ENCODE measurements at regions not wholly inside any gene's neighbourhood (a gene's known extent, or its start where the extent isn't known, plus 50 kb on each side); places are given as distances from the start of the nearest gene placed in this dataset.

DNA sequence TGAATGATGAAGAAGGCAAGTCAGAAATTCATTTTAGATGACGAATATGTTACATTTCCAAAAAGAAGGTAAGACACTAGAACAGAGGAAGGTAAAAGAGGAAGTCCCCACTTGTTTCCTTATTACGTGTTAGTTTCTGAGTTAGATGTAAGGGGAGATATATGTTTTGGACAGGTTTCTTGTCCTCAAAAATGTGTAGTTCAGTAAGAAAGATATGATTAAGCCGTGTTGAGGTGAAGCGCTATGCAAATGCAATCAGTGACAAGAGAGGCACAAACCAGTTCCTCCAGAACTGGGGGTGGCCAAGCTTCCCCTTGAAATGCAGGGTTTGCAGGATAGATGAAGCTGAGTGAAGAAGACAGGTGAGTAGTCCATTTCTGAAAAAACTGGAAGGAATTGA lies 293.3 kb upstream of the RUNX1 start:
- H3K4me1 ChIP-seq: peaks cover 0 to 16% (median 2%) of the 10 kb centered on the region in 6 donors
- intact Hi-C loops (cut with DNase I; ENCODE audit: low total_unique reads): no loop called here
- peak overlapping the region in 1 of 8 donors; percentile 48 for H3K4me3 ChIP-seq
- H3K9me3 ChIP-seq: peaks cover 0 to 6% (median 0%) of the 10 kb centered on the region in 8 donors
- no peaks in the 10 kb centered on the region for H3K36me3 ChIP-seq
- peak overlapping the region in 1 of 8 donors; percentile 10 for H3K27ac ChIP-seq
- 35 to 52% (median 39%) methylated on average over 4 of the region's 4 CpGs for WGBS, 5 donors
- H3K27me3 ChIP-seq (replicated peaks in 1 of 7): peaks cover 0 to 9% (median 0%) of the 10 kb centered on the region in 7 donors
- DNase-seq: no peak
- TF ChIP-seq, protein P1, sequence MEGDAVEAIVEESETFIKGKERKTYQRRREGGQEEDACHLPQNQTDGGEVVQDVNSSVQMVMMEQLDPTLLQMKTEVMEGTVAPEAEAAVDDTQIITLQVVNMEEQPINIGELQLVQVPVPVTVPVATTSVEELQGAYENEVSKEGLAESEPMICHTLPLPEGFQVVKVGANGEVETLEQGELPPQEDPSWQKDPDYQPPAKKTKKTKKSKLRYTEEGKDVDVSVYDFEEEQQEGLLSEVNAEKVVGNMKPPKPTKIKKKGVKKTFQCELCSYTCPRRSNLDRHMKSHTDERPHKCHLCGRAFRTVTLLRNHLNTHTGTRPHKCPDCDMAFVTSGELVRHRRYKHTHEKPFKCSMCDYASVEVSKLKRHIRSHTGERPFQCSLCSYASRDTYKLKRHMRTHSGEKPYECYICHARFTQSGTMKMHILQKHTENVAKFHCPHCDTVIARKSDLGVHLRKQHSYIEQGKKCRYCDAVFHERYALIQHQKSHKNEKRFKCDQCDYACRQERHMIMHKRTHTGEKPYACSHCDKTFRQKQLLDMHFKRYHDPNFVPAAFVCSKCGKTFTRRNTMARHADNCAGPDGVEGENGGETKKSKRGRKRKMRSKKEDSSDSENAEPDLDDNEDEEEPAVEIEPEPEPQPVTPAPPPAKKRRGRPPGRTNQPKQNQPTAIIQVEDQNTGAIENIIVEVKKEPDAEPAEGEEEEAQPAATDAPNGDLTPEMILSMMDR (IDR thresholded peaks at IDR 0.05 in 8 of 11, conservative IDR thresholded peaks at IDR 0.05 in 3 of 11): no peak
- TF ChIP-seq POLR2A (IDR thresholded peaks at IDR 0.05): no peak
- no peak for TF ChIP-seq POLR2AphosphoS5 (IDR thresholded peaks at IDR 0.05)

GRCh38 chr21:35340273-35340672 lies 291.2 kb upstream of the RUNX1 start:
- no peak for DNase-seq
- Histone ChIP-seq H3K4me1 (peaks cover 0 to 16% (median 2%) of the 10 kb centered on the region in 6 donors), H3K27ac (no peak overlapping the region), H3K4me3 (no peak overlapping the region), H3K27me3 (replicated peaks in 1 of 7) (peaks cover 0 to 2% (median 0%) of the 10 kb centered on the region in 7 donors), H3K36me3 (no peaks in the 10 kb centered on the region), H3K9me3 (peaks cover 0 to 6% (median 0%) of the 10 kb centered on the region in 8 donors)
- intact Hi-C loops (cut with DNase I; ENCODE audit: low total_unique reads): no loop called here
- TF ChIP-seq POLR2A (IDR thresholded peaks at IDR 0.05) (no peak), POLR2AphosphoS5 (IDR thresholded peaks at IDR 0.05) (no peak)
- TF ChIP-seq, protein P1 (IDR thresholded peaks at IDR 0.05 in 8 of 11, conservative IDR thresholded peaks at IDR 0.05 in 3 of 11): no peak
- 85 to 93% (median 87%) methylated on average over 1 to 2 of the region's 2 CpGs for WGBS, 5 donors

GRCh38 chr21:35338881-35339632 lies 290.0 kb upstream of the RUNX1 start:
- H3K27ac ChIP-seq: no peak overlapping the region
- intact Hi-C loops (cut with DNase I; ENCODE audit: low total_unique reads): no loop called here
- peaks cover 0 to 16% (median 2%) of the 10 kb centered on the region in 6 donors for H3K4me1 ChIP-seq
- H3K4me3 ChIP-seq: no peak overlapping the region
- 84 to 95% (median 90%) methylated on average over 6 of the region's 6 CpGs for WGBS, 5 donors
- no peak for DNase-seq
- TF ChIP-seq, protein P1 (IDR thresholded peaks at IDR 0.05 in 8 of 11, conservative IDR thresholded peaks at IDR 0.05 in 3 of 11): no peak
- TF ChIP-seq POLR2AphosphoS5 (IDR thresholded peaks at IDR 0.05) (no peak), POLR2A (IDR thresholded peaks at IDR 0.05) (no peak)
- H3K9me3 ChIP-seq: peaks cover 0 to 6% (median 0%) of the 10 kb centered on the region in 8 donors
- H3K27me3 ChIP-seq (replicated peaks in 1 of 7): no peaks in the 10 kb centered on the region
- H3K36me3 ChIP-seq: no peaks in the 10 kb centered on the region

- no peaks in the 10 kb centered on the region for H3K36me3 ChIP-seq
- H3K4me3 ChIP-seq: no peak overlapping the region
- H3K27ac ChIP-seq: no peak overlapping the region
- WGBS, 5 donors: 79 to 90% (median 87%) methylated on average over 1 of the region's 1 CpG
- no peaks in the 10 kb centered on the region for H3K27me3 ChIP-seq (replicated peaks in 1 of 7)
- peaks cover 0 to 13% (median 2%) of the 10 kb centered on the region in 6 donors for H3K4me1 ChIP-seq
- intact Hi-C loops (cut with DNase I; ENCODE audit: low total_unique reads): no loop called here
- DNase-seq: no peak
- TF ChIP-seq POLR2A (IDR thresholded peaks at IDR 0.05) (no peak), POLR2AphosphoS5 (IDR thresholded peaks at IDR 0.05) (no peak)
- TF ChIP-seq, protein P1 (IDR thresholded peaks at IDR 0.05 in 8 of 11, conservative IDR thresholded peaks at IDR 0.05 in 3 of 11): no peak
- H3K9me3 ChIP-seq: peaks cover 0 to 6% (median 0%) of the 10 kb centered on the region in 8 donors
Measured at GRCh38 chr21:35338281-35338680, 289.2 kb upstream of the RUNX1 start.

Data from spleen (tissue), 11 donors.